HepG2 (cell line): ENCODE measurements at regions not wholly inside any gene's neighbourhood (a gene's known extent, or its start where the extent isn't known, plus 50 kb on each side); places are given as distances from the start of the nearest gene placed in this dataset.

Experiments
- ATAC-seq: fragments of 200-7000 bp; cut with Tn5 transposase; 3 replicates; pipeline ENCODE4 v1.9.1; 2020; ENCODE audit warnings: mild to moderate bottlenecking, moderate library complexity
- BruUV-seq: library from RNA; stranded (reverse); fragments of 400-500 nt; replicated peaks from 2 replicates; lab custom pipeline; 2021; lab: Mats Ljungman, UMichigan
- CTCF ChIA-PET: fragments of 300-600 bp; formaldehyde crosslinking; extraction: SDS; loops from one replicate; lab custom pipeline; 2021; ENCODE audit warnings: low total read pairs, inconsistent platforms, low intra/inter-chr PET ratio; lab: Yijun Ruan, JAX
- POLR2A ChIA-PET: fragments of 350-600 bp; sonication (Branson Sonifier 250); formaldehyde crosslinking; loops from one replicate; lab custom pipeline; 2020; ENCODE audit warnings: antibody characterized with exemption, inconsistent platforms; lab: Yijun Ruan, JAX
- DNase-seq: peaks from one replicate; pipeline ENCODE4 v3.0.0-alpha.2; 2015; ENCODE audit warnings: low spot score
- FAIRE-seq: peaks from 3 replicates; lab custom pipeline; 2011; peaks lifted over from hg19 to GRCh38; lab: Jason Lieb, UNC
- H2AFZ ChIP-seq: one replicate; pipeline ENCODE4 v1.6.1; 2011; ENCODE audit warnings: low read length, inconsistent platforms
- H3K27ac ChIP-seq: fragments of 300-600 bp; 3 replicates; pipeline ENCODE4 v1.8.0; 2011; ENCODE audit warnings: mixed run types, mild to moderate bottlenecking, mixed read lengths, low read length, inconsistent platforms; ENCODE audit not compliant: insufficient read depth; ENCODE audit errors: extremely low read length
- H3K27me3 ChIP-seq, 2 experiments: fragments of 200-600 bp in 1 of 2; 2 replicates in 1 of 2; 3 replicates in 1 of 2; pipeline versions ENCODE4 v1.6.0 to v1.8.0; 2011; ENCODE audit warnings: low read length in 2 of 2, mild to moderate bottlenecking in 2 of 2, moderate library complexity in 2 of 2, inconsistent platforms in 1 of 2; ENCODE audit not compliant: insufficient read depth in 2 of 2, control insufficient read depth in 1 of 2
- H3K36me3 ChIP-seq, 2 experiments: fragments of 200-600 bp in 1 of 2; replicated peaks in 1 of 2; 2 replicates in 1 of 2; 3 replicates in 1 of 2; pipeline versions ENCODE4 v1.5.1 to v1.8.0; 2011; ENCODE audit warnings: low read length in 2 of 2, inconsistent platforms in 1 of 2; ENCODE audit not compliant: insufficient read depth in 2 of 2, control insufficient read depth in 1 of 2
- H3K4me1 ChIP-seq: 2 replicates; pipeline ENCODE4 v1.5.1; 2012; ENCODE audit warnings: low read length, inconsistent platforms; ENCODE audit not compliant: insufficient read depth
- H3K4me2 ChIP-seq: 2 replicates; pipeline ENCODE4 v1.6.0; 2011; ENCODE audit warnings: low read depth, low read length, inconsistent platforms
- H3K4me3 ChIP-seq, 3 experiments: fragments of 200-600 bp in 1 of 3; sonication (generic), shearing (Covaris generic) in 1 of 3; replicated peaks in 1 of 3; 2 replicates each; pipeline ENCODE4 v1.5.1; 2011 to 2016; ENCODE audit warnings: low read length in 3 of 3, inconsistent platforms in 2 of 3, low read depth in 2 of 3, mild to moderate bottlenecking in 2 of 3, control low read depth in 1 of 3, mixed read lengths in 1 of 3; ENCODE audit not compliant: insufficient read depth in 1 of 3
- H3K79me2 ChIP-seq: one replicate; pipeline ENCODE4 v1.6.1; 2011; ENCODE audit warnings: low read length, inconsistent platforms; ENCODE audit not compliant: insufficient read depth
- H3K9ac ChIP-seq: 2 replicates; pipeline ENCODE4 v1.6.0; 2011; ENCODE audit warnings: mild to moderate bottlenecking, low read depth, low read length, inconsistent platforms; ENCODE audit not compliant: insufficient read depth
- H3K9me3 ChIP-seq: 2 replicates; pipeline ENCODE4 v1.5.1; 2012; ENCODE audit warnings: mild to moderate bottlenecking, low read length
- H4K20me1 ChIP-seq: 2 replicates; pipeline ENCODE4 v1.6.0; 2011; ENCODE audit warnings: inconsistent platforms, mild to moderate bottlenecking, low read length, moderate library complexity; ENCODE audit not compliant: insufficient read depth
- CEBPB ChIP-seq: IDR thresholded peaks from 2 replicates; pipeline ENCODE4 v1.6.1; 2011; ENCODE audit warnings: low read depth, low read length, improper control_type of control experiment, borderline replicate concordance
- RAD21 ChIP-seq: fragments of 450-650 bp; formaldehyde crosslinking; IDR thresholded peaks from 2 replicates; pipeline ENCODE4 v1.5.0; 2020; ENCODE audit warnings: mild to moderate bottlenecking
- SMARCE1 ChIP-seq: fragments of 450-650 bp; IDR thresholded peaks from 2 replicates; pipeline ENCODE4 v1.6.1; 2017; ENCODE audit warnings: borderline replicate concordance
- THRA ChIP-seq: sonication (generic); formaldehyde crosslinking; IDR thresholded peaks from 2 replicates; pipeline ENCODE4 v1.4.0; 2020; ENCODE audit warnings: missing genetic modification reagents, borderline replicate concordance
- ZNF75D ChIP-seq: sonication (generic); formaldehyde crosslinking; IDR thresholded peaks from 2 replicates; pipeline ENCODE4 v1.8.1; 2023; ENCODE audit warnings: missing genetic modification reagents, mild to moderate bottlenecking, borderline replicate concordance
- ZNF790 ChIP-seq: sonication (generic); formaldehyde crosslinking; IDR thresholded peaks from 2 replicates; pipeline ENCODE4 v1.8.0; 2022; ENCODE audit warnings: missing genetic modification reagents, mild to moderate bottlenecking, borderline replicate concordance
- ZSCAN5A ChIP-seq: sonication (generic); formaldehyde crosslinking; IDR thresholded peaks from 2 replicates; pipeline ENCODE4 v1.8.0; 2022; ENCODE audit warnings: mild to moderate bottlenecking, missing genetic modification reagents, borderline replicate concordance
- WGBS: methylation state at CpG from one replicate; pipeline ENCODE4 v1.1.6; 2017; ENCODE audit warnings: low lambda C conversion rate; 5-methylcytosine and 5-hydroxymethylcytosine counted together
- in situ Hi-C: cut with HindIII; loops from 2 replicates; pipeline ENCODE4 v1.10.0; 2017; ENCODE audit warnings: low pct_unique_long_range_greater_than_20kb; ENCODE audit not compliant: extremely low pct_ligation_motif_present
- intact Hi-C: fragments of 100-400 bp; cut with micrococcal nuclease; formaldehyde crosslinking; loops from one replicate; pipeline ENCODE4 v1.10.0; 2022; ENCODE audit not compliant: unreplicated experiment
- TF ChIP-seq, protein P1 (sequence below): fragments of 450-650 bp; IDR thresholded peaks from 2 replicates; pipeline ENCODE4 v1.6.1; 2017
- TF ChIP-seq, protein P2 (sequence below): sonication (generic); formaldehyde crosslinking; IDR thresholded peaks from 2 replicates; pipeline ENCODE4 v1.5.0; 2020; ENCODE audit warnings: missing genetic modification reagents

DNA sequence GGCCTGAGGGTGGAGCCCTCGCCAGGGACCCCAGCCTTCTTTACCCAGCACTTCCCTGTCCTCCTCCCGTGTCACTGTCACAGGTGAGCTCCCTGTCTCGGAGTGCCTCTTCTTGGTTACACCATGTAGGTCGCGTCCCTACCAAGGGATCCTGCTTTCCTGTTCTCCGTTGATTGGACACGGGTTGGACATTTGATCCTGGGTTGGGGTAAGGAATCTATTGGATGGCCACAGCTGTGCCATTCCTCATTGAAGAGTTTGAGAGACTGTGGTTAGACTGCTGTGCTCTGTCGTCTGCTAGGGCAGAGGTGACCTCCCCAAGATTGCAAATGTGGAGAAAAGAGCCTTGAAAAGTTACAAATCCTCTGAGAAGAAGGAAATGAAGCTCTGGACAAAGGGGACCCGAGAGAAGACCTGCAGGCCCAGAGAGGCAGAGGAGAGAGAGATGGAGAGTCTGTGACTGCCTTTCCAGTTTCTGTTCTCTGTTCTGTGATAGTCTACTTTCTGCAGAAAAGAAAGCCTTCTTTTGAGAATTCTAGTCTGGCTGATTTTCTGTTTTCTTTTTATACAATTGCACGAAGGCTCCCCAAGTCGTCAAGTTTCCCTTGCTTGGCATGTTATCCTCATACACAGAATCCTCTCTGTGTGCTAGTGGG, 325.7 kb upstream of the RGMA start:
- intact Hi-C loops (no loop called here), in situ Hi-C loops (no loop called here)
- CTCF ChIA-PET = no interaction called here
- peaks cover 2 to 47% of the 10 kb centered on the region in 2 experiments for H3K27me3 ChIP-seq
- H3K4me3 ChIP-seq = no peak overlapping the region
- no peak for TF ChIP-seq ZNF75D (CRISPR knock-in tag)
- TF ChIP-seq RAD21 = no peak
- TF ChIP-seq SMARCE1 = no peak
- TF ChIP-seq, protein P1, sequence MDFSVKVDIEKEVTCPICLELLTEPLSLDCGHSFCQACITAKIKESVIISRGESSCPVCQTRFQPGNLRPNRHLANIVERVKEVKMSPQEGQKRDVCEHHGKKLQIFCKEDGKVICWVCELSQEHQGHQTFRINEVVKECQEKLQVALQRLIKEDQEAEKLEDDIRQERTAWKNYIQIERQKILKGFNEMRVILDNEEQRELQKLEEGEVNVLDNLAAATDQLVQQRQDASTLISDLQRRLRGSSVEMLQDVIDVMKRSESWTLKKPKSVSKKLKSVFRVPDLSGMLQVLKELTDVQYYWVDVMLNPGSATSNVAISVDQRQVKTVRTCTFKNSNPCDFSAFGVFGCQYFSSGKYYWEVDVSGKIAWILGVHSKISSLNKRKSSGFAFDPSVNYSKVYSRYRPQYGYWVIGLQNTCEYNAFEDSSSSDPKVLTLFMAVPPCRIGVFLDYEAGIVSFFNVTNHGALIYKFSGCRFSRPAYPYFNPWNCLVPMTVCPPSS = no peak
- TF ChIP-seq, protein P2, sequence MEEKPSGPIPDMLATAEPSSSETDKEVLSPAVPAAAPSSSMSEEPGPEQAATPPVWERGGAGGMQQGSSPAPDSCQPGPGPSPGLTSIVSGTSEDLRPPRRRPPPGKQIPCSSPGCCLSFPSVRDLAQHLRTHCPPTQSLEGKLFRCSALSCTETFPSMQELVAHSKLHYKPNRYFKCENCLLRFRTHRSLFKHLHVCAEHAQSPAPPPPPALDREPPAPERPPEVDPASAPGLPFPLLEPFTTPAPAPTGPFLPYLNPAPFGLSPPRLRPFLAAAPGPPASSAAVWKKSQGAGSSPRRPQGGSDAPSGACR = no peak
- TF ChIP-seq CEBPB = no peak
- no peak for TF ChIP-seq THRA (CRISPR knock-in tag)
- TF ChIP-seq ZNF790 = no peak
- no peak for TF ChIP-seq ZSCAN5A (CRISPR knock-in tag)
- no peak overlapping the region for H3K9ac ChIP-seq
- ATAC-seq = no peak
- H2AFZ ChIP-seq = no peak overlapping the region
- no peaks in the 10 kb centered on the region for H3K36me3 ChIP-seq
- WGBS = 13% methylated on average over 9 of the region's 11 CpGs
- no peaks in the 10 kb centered on the region for H3K9me3 ChIP-seq
- POLR2A ChIA-PET = no interaction called here
- FAIRE-seq = no peak
- no peak overlapping the region for H3K4me2 ChIP-seq
- no peak for DNase-seq
- H3K4me1 ChIP-seq = no peaks in the 10 kb centered on the region
- no peak overlapping the region for H3K27ac ChIP-seq
- no peaks in the 10 kb centered on the region for H3K79me2 ChIP-seq
- BruUV-seq = no TSS peak
- no peaks in the 10 kb centered on the region for H4K20me1 ChIP-seq
